ENCODE measurements at regions not wholly inside any gene's neighbourhood (a gene's known extent, or its start where the extent isn't known, plus 50 kb on each side); places are given as distances from the start of the nearest gene placed in this dataset.

DNA sequence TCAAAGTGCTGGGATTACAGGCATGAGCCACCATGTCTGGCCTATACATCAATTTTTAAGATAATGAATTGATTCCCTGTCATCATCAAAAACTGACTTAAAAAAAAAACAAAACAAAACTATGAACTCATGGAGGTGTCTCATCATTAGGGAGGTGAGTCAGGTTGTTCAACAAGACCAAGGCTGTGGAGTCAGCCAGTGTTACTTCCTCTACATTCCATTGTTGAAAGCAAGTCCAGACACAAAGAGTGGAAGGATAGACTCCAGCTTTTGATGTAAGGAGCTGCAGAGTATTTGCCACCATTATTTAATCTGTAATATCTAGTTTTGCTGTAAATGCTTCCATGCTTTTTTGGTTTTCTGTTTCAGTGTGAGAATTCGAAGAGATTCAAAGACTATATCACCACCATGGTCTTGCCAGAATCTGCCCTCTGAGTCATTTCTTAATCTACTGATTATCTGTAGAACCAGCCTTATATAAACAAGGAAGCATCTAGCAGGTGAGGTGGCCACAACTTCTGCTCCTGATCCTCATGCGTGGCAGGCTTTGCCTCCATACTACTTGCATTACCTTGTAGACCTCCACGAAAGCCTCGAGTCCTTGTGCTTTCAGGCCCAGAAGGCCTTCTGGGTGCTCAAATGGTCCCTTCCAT lies 156.1 kb downstream of the FGF1 start:
- TF ChIP-seq TCF4 (CRISPR knock-in tag; IDR thresholded peaks at IDR 0.05; ENCODE audit: borderline replicate concordance) (no peak), TOX (CRISPR knock-in tag; IDR thresholded peaks at IDR 0.05; ENCODE audit: borderline replicate concordance) (no peak), GLIS3 (CRISPR knock-in tag; IDR thresholded peaks at IDR 0.05) (no peak), OSR1 (CRISPR knock-in tag; IDR thresholded peaks at IDR 0.05) (no peak), PATZ1 (CRISPR knock-in tag; IDR thresholded peaks at IDR 0.05; ENCODE audit: borderline replicate concordance) (no peak)

Data from SK-N-SH treated with all-trans-retinoic acid at 6 μM for 48 hours (cell line).